HG03575 (cell line): ENCODE measurements at regions not wholly inside any gene's neighbourhood (a gene's known extent, or its start where the extent isn't known, plus 50 kb on each side); places are given as distances from the start of the nearest gene placed in this dataset.
"Not testable (repeated sequence)": the region's sequence is repeated elsewhere in the genome, so short reads cannot be mapped to it uniquely, and the experiment has no call there.

ENCODE experiments used
- ATAC-seq: cut with Tn5 transposase; IDR thresholded peaks from one replicate; pipeline ENCODE4 v1.9.1; 2021; ENCODE audit not compliant: unreplicated experiment, insufficient number of reproducible peaks, low FRiP score; ENCODE audit errors: extremely low read depth

GRCh38 chr1:163561580-163562295 lies 240.0 kb downstream of the NUF2 start:
- no peak for ATAC-seq

GRCh38 chr1:163562355-163562754 lies 240.6 kb downstream of the NUF2 start:
- ATAC-seq, result no peak

GRCh38 chr1:163565166-163565565 lies 243.4 kb downstream of the NUF2 start:
- no peak for ATAC-seq

GRCh38 chr1:163570071-163570470 lies 248.3 kb downstream of the NUF2 start:
- no peak for ATAC-seq

GRCh38 chr1:163571950-163572349 lies 250.2 kb downstream of the NUF2 start:
- no peak for ATAC-seq

GRCh38 chr1:163574119-163574518 lies 252.4 kb downstream of the NUF2 start:
- ATAC-seq, result no peak

GRCh38 chr1:163580926-163581325 lies 259.2 kb downstream of the NUF2 start:
- ATAC-seq, result no peak

- ATAC-seq, result no peak
These were observed 262.0 kb downstream of the NUF2 start for GRCh38 chr1:163583661-163584181.

GRCh38 chr1:163585796-163586195 lies 264.0 kb downstream of the NUF2 start:
- no peak for ATAC-seq

- ATAC-seq, result no peak
These were observed 267.0 kb downstream of the NUF2 start for GRCh38 chr1:163588796-163589195.

GRCh38 chr1:163589735-163590134 lies 268.0 kb downstream of the NUF2 start:
- no peak for ATAC-seq

- ATAC-seq, result not testable (repeated sequence)
These were observed 269.4 kb downstream of the NUF2 start for GRCh38 chr1:163591131-163591530.

- not testable (repeated sequence) for ATAC-seq
These were observed 270.9 kb downstream of the NUF2 start for GRCh38 chr1:163592623-163593022.

GRCh38 chr1:163596106-163596505 lies 274.4 kb downstream of the NUF2 start:
- ATAC-seq, result not testable (repeated sequence)

- no peak for ATAC-seq
These were observed 274.9 kb downstream of the NUF2 start for GRCh38 chr1:163596541-163597258.

GRCh38 chr1:163604321-163604720 lies 282.6 kb downstream of the NUF2 start:
- no peak for ATAC-seq

GRCh38 chr1:163604896-163605295 lies 283.1 kb downstream of the NUF2 start:
- no peak for ATAC-seq

GRCh38 chr1:163608979-163609378 lies 287.2 kb downstream of the NUF2 start:
- ATAC-seq, result no peak

- ATAC-seq, result no peak
These were observed 288.1 kb downstream of the NUF2 start for GRCh38 chr1:163609858-163610257.

GRCh38 chr1:163610486-163610885 lies 288.7 kb downstream of the NUF2 start:
- no peak for ATAC-seq
